Mucosa of stomach (tissue), 1 donor: ENCODE measurements at regions not wholly inside any gene's neighbourhood (a gene's known extent, or its start where the extent isn't known, plus 50 kb on each side); places are given as distances from the start of the nearest gene placed in this dataset.
"Not testable (repeated sequence)": the region's sequence is repeated elsewhere in the genome, so short reads cannot be mapped to it uniquely, and the experiment has no call there.

Experiments used
- H3K27me3 ChIP-seq: one replicate; pipeline ENCODE4 v1.7.0; 2013; ENCODE audit warnings: mild to moderate bottlenecking, low read length; ENCODE audit not compliant: control insufficient read depth, insufficient read depth
- H3K36me3 ChIP-seq: one replicate; pipeline ENCODE4 v1.7.0; 2013; ENCODE audit warnings: low read length; ENCODE audit not compliant: control insufficient read depth, insufficient read depth
- H3K4me1 ChIP-seq: one replicate; pipeline ENCODE4 v1.7.0; 2013; ENCODE audit warnings: mild to moderate bottlenecking, low read length; ENCODE audit not compliant: control insufficient read depth, insufficient read depth
- H3K4me3 ChIP-seq: one replicate; pipeline ENCODE4 v1.7.0; 2013; ENCODE audit warnings: low read length
- H3K9ac ChIP-seq: one replicate; pipeline ENCODE4 v1.7.0; 2013; ENCODE audit warnings: mild to moderate bottlenecking, low read length, moderate library complexity
- H3K9me3 ChIP-seq: one replicate; pipeline ENCODE4 v1.7.0; 2013; ENCODE audit warnings: mild to moderate bottlenecking, low read length, moderate library complexity; ENCODE audit not compliant: control insufficient read depth
- donor health status: Pancreatic carcinoma.

DNA sequence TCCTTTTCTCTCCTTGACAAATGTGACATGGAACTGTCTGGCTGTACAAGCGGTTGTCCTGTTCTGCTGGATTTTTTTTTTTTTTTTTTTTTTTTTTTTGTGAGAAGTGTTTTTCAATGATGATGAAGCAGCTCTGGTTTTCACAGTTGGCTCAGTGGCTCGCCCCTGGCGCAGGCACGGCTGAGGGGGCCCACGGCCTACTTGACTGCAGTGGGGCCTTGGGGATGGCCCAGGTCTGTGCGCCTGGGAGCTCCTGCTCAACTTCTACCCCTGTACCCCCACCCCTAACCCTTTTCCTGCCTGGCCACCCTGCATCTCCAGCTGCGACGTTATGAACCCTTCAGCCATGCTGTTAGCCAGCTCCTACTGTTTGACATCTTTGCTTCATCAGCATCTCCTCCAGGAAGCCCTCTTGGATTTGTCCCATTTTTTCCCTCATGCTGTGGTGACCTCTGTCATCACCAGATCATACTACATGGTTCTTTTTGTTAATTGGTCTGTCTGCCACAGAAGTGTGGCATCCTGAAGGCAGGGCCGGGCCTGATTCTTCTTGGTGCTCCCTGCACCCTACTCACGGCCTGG is 167.9 kb downstream of the INHBB start:
- Histone ChIP-seq H3K9me3 (no peaks in the 10 kb centered on the region), H3K4me3 (no peak overlapping the region), H3K36me3 (no peaks in the 10 kb centered on the region), H3K9ac (no peak overlapping the region), H3K27me3 (no peaks in the 10 kb centered on the region), H3K4me1 (peaks cover 3% of the 10 kb centered on the region)

DNA sequence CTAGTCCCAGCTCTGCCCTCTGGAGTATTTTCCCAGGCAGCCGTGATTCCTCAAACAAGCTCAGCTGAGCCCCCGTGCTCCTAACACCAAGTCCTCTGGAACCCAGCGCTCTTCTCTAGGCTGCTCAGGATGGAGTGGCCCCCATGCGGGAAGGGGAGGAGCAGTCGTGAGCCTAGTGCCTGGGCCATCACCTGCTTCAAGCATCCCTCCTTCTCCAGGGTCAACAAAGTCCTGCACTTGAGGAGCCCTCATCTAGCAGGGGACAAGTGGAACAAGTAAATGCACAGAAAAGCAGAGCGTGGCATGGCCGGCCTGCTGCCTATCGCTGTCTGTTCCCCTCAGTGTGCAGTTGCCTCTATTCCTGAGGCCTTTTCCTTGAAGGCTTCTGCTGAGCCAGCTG is 168.6 kb downstream of the INHBB start:
- Histone ChIP-seq H3K36me3 (no peaks in the 10 kb centered on the region), H3K9me3 (no peaks in the 10 kb centered on the region), H3K4me3 (no peak overlapping the region), H3K9ac (no peak overlapping the region), H3K27me3 (no peaks in the 10 kb centered on the region), H3K4me1 (no peaks in the 10 kb centered on the region)

DNA sequence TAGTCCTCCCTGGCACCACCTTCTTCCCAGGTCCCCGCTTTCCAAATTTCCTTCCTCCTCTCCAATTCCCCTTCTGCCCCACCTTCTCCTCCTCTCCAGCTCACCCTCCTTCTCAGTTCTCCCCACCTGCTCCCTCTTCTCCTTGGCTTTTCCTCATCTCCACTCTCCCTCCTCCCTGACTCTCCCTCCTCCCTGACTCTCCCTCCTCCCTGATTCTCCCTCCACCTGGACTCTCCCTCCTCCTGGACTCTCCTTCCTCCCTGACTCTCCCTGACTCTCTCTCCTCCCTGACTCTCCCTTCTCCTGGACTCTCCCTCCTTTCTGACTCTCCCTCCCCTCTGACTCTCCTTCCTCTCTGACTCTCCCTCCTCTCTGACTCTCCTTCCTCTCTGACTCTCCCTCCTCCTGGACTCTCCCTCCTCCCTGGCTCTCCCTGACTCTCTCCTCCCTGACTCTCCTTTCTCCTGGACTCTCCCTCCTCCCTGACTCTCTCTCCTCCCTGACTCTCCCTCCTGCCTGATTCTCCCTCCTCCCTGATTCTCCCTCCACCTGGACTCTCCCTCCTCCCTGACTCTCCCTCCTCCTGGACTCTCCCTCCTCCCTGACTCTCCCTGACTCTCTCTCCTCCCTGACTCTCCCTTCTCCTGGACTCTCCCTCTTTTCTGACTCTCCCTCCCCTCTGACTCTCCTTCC is 169.3 kb downstream of the INHBB start:
- not testable (repeated sequence) for H3K4me1 ChIP-seq, H3K9ac ChIP-seq, H3K27me3 ChIP-seq, H3K4me3 ChIP-seq, H3K9me3 ChIP-seq, H3K36me3 ChIP-seq

DNA sequence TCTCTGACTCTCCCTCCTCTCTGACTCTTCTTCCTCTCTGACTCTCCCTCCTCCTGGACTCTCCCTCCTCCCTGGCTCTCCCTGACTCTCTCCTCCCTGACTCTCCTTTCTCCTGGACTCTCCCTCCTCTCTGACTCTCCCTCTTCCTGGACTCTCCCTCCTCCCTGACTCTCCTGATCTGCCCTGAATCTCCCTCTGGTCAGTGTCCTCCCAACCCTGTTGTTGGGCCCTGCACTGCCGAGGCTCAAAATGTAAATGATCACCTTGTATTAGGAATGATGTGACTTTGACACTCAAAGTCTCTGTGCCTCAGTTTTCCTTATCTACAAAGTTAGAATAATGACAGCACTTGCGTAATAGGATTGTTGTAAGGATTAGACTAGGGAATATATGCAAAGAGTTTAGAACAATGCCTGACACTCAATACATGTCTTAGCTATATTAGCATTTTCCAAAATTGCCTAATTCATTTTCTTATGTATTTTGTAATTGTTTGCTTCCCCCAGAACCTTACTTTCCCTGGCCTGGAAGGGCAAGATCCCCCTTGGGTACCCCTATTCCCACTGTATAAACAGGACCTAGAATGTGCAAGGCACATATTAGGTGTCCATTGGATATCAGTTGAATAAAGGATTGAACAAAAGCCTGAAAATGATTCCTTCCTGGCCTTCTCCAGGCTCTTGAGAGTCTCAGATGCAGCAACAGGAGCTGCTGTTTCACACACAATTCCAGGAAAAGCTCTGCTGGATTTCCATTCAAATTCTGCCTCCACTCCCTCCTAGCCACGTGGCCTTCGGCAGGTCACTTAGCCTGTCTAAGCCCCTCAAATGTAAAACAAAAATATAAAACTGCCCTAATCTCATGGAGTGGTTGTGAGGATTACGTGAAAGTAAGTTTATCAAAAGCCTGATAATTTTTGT is 170.1 kb downstream of the INHBB start:
- no peaks in the 10 kb centered on the region for H3K36me3 ChIP-seq
- H3K4me1 ChIP-seq = no peaks in the 10 kb centered on the region
- H3K4me3 ChIP-seq = no peak overlapping the region
- H3K9ac ChIP-seq = no peak overlapping the region
- H3K27me3 ChIP-seq = no peaks in the 10 kb centered on the region
- H3K9me3 ChIP-seq = no peaks in the 10 kb centered on the region

DNA sequence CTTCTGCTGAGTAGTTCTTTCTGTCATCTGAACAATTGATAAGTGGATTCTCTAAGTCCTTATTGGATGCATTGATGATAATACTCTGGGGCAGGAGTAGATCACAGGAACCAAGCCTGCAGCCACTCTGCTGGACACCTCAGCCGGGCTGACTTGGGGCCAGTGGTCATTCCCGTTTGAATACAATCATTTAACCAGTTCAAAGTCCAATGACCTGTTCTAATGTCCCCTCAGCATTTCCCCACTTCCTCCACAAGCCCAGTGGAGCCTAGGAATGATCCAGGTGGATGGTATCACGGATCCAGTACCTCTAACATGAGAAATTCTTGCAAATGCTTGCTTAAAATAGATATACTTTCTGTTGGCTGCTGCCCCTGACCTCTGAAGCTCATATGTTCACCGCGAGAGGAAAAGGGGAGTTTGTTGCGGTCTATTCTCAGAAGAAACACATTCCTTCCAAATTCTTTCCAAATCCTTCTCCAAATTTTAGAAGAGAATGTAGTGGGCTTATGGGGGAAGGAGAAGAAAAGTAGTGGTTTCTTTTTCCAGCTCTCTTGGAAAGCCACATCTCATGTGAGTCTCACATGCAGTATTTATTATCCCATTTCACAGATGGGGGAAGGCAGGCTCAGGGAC is 170.9 kb downstream of the INHBB start:
- peaks cover 6% of the 10 kb centered on the region for H3K27me3 ChIP-seq
- H3K9ac ChIP-seq = no peak overlapping the region
- no peaks in the 10 kb centered on the region for H3K36me3 ChIP-seq
- H3K4me1 ChIP-seq = no peaks in the 10 kb centered on the region
- H3K4me3 ChIP-seq = no peak overlapping the region
- H3K9me3 ChIP-seq = no peaks in the 10 kb centered on the region

DNA sequence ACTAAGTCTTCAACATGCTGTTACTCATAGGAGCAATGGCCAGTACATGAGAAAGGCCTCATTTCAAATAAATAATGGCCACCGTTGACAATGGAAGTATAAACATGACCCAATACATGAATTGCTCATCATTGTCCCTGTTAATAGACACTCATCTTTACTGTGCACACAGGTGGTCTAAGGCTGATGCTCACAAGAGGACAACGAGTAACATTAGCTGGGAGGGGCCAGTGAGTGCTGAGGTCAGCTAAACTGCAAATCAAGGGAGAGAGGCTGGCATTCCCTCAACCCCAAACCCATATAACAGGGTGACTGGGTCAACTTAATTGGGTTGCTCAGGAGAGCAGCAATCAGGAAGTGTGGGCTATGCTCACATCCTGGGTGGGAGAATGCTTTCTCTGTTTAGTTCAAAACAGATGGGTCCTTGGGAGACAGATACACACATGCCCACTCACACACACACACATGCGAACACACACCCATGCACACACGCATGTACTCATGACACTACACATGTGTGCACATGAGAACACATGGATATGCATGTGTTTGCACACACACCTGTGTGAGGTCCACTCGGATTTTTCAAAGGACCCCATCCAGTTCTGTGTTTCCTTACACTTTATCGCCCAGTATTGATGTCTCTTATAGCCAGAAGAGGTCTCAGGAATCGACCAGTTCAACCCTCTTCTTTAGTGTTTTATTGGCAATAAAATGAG is 172.0 kb downstream of the INHBB start:
- Histone ChIP-seq H3K36me3 (no peaks in the 10 kb centered on the region), H3K9ac (no peak overlapping the region), H3K4me1 (no peaks in the 10 kb centered on the region), H3K4me3 (no peak overlapping the region), H3K9me3 (no peaks in the 10 kb centered on the region), H3K27me3 (peaks cover 17% of the 10 kb centered on the region)

DNA sequence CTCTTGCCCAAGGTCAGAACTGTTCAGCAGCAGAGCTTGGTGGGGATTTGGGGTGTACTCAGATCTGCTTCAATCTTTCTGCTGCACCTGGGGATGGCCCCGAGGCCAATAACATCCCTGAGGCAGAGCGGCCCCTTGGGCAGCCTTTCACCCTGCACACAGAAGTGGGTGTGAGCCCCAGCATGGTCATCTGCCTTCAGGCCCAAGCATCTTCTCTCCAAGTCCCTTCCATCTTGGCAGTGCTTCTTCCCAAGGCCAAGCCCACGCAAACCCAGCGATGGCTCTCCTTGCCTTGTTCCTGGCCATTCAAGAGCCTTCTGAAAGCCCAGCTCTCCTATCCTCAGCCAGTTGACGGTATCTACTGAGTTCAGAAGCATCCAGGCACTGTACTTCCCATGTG is 172.9 kb downstream of the INHBB start:
- Histone ChIP-seq H3K9ac (no peak overlapping the region), H3K4me3 (no peak overlapping the region), H3K4me1 (no peaks in the 10 kb centered on the region), H3K9me3 (no peaks in the 10 kb centered on the region), H3K27me3 (peaks cover 19% of the 10 kb centered on the region), H3K36me3 (no peaks in the 10 kb centered on the region)

DNA sequence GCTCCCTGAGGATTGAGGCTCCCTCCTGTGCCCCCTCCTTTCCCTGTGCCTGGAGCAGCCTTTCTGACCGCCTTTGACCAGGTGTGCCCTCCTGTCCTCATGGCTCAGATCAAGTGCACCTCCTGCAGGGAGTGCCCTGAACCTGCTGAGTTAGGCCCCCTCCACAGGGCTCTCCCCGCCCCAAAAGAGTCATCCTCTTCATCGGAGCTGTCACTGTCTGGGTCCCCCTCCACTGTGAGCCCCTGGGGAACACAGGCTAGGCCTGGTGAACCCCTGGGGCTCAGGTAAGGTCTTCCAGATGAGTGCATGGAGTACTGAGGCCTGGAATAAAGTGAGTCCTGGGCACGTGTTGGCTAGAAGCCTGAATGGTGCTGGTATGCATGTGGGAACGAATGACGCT is 173.5 kb downstream of the INHBB start:
- Histone ChIP-seq H3K4me1 (no peaks in the 10 kb centered on the region), H3K27me3 (peaks cover 19% of the 10 kb centered on the region), H3K9me3 (no peaks in the 10 kb centered on the region), H3K4me3 (no peak overlapping the region), H3K36me3 (no peaks in the 10 kb centered on the region), H3K9ac (no peak overlapping the region)

DNA sequence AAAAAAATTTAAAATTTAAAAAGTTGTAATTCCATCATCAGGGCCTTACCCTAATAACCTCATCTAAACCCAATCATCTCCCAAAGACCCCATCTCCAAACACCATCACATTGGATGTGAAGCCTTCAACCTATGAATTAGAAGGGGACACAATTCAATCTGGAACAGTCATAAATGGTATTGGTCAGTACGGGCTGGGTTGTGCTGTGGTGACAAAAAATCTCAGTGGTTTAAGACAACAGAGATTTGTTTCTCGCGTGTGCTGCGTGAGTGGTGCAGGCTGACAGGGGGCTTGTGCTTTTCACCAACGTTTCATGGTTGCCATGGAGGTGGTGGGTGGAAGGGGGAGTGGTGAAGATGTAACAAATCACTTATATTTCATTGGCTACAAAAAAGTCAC is 174.5 kb downstream of the INHBB start:
- Histone ChIP-seq H3K9me3 (no peaks in the 10 kb centered on the region), H3K9ac (no peak overlapping the region), H3K4me1 (no peaks in the 10 kb centered on the region), H3K36me3 (no peaks in the 10 kb centered on the region), H3K27me3 (peaks cover 19% of the 10 kb centered on the region), H3K4me3 (no peak overlapping the region)

DNA sequence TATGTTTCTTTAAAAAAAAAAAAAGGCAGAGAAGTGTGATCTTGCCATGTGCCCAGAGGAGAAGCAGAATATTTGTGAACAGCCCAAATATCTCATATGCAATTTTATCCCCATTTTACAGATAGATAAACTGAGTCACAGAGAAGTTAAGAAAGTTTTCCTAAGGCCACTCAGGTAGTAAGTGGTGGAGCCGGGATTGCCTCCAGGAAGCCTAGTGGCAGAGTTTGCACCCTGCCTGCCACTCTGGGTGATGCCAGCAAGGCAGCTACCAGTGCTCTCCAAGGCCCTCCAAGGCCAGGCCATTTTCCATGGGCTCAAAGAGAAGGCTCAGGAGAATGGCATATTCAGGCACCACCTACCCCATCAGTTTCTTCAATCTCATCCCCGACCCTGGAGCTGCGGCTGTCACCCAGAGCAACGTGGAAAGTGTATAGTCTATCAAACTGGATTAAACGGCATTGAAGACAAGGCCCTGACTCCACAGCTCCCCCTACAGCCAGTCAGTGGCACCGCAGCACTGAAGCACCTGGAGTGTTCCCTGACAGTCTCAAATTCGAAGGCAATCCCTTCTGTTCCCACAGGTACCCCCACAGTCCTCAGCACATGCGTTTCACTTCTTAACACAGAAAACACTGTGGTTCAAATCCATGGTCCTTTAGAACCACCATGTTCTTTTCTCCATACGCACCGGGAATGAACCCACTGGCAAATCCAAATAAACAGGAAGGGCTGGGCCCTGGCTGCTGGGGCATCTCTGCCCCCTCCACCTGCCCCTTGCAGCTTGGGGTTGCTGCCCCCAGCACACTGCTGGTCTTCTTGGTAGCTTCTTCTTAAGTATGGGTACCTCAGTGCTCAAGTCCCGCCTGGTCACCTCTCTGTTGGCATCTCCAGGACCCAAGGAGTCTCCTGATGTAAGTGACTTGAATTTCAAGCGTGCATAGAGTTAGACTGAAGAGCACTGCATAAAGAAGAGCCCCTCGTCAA is 175.3 kb downstream of the INHBB start:
- H3K9me3 ChIP-seq = no peaks in the 10 kb centered on the region
- H3K4me3 ChIP-seq = no peak overlapping the region
- H3K9ac ChIP-seq = no peak overlapping the region
- H3K27me3 ChIP-seq = peaks cover 19% of the 10 kb centered on the region
- H3K36me3 ChIP-seq = no peaks in the 10 kb centered on the region
- no peaks in the 10 kb centered on the region for H3K4me1 ChIP-seq
